ENCODE measurements at regions not wholly inside any gene's neighbourhood (a gene's known extent, or its start where the extent isn't known, plus 50 kb on each side); places are given as distances from the start of the nearest gene placed in this dataset.

- in situ Hi-C loops (cut with MboI; ENCODE audit: low pct_unique_long_range_greater_than_20kb, low sequenced_read_pairs, unreplicated experiment): no loop called here
- TF ChIP-seq CTCF (IDR thresholded peaks at IDR 0.05; ENCODE audit: extremely low read depth, insufficient read depth, missing control alignments): no peak
- no peak for DNase-seq (ENCODE audit: low spot score)
Measured at GRCh38 chr13:22693691-22694090, 487.1 kb upstream of the SGCG start.

GRCh38 chr13:22696433-22696832 is 484.3 kb upstream of the SGCG start:
- in situ Hi-C loops (cut with MboI; ENCODE audit: low pct_unique_long_range_greater_than_20kb, low sequenced_read_pairs, unreplicated experiment): no loop called here
- no peak for DNase-seq (ENCODE audit: low spot score)
- TF ChIP-seq CTCF (IDR thresholded peaks at IDR 0.05; ENCODE audit: extremely low read depth, insufficient read depth, missing control alignments): no peak

DNA sequence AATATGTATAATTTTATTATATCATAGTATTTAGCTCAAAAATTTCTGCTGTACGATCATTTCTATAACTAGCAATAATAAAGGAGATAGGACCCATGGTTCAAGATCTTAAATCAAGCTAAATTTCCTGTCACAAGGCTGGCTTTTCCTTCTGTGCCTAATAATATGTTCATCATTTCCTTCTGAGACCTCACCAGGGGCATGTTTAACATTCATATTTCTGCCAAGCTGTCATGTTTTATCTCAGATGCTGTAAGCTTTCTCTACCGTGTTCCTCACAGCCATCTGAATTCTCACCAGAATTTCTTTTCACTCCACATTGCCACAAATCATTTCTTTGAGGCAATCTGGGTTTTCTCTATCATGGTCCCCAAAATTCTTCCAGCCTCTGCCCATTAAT is 482.3 kb upstream of the SGCG start:
- in situ Hi-C loops (cut with MboI; ENCODE audit: low pct_unique_long_range_greater_than_20kb, low sequenced_read_pairs, unreplicated experiment): no loop called here

DNA sequence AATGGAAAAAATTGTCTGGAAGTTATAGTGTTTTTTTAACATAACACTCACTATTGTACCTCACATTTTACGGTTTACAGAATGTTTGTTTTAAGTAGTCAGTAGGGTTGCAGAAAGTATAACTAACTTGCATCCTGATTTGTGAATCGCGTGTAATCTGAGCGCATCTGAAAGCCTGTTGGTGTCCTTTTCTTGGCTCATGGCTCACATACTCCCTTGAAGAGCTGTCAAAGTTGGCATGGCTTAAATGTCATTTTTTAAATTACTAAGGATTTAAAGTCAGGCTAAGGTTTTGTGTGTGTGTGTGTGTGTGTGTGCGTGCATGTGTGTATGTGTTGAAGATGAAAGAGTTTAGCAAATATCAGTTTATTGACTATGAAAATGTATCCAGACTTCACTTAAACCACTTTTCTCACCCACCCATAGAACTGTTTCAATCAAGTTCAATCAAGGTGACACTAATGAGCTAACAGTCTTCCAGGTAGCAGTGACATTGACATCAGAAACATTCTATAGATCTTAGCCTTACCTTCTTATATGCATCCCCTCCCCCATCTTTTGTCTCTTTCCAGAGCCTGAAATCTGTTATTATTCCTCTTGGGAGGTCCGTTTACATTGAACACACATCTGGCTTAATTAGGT is 480.4 kb upstream of the SGCG start:
- DNase-seq (ENCODE audit: low spot score): no peak
- no peak for TF ChIP-seq CTCF (IDR thresholded peaks at IDR 0.05; ENCODE audit: extremely low read depth, insufficient read depth, missing control alignments)
- in situ Hi-C loops (cut with MboI; ENCODE audit: low pct_unique_long_range_greater_than_20kb, low sequenced_read_pairs, unreplicated experiment): no loop called here

More for the DNA sequence above, 482.3 kb upstream of the SGCG start:
- TF ChIP-seq CTCF (IDR thresholded peaks at IDR 0.05; ENCODE audit: extremely low read depth, insufficient read depth, missing control alignments): no peak
- no peak for DNase-seq (ENCODE audit: low spot score)

GRCh38 chr13:22703601-22704209 is 477.1 kb upstream of the SGCG start:
- no peak for TF ChIP-seq CTCF (IDR thresholded peaks at IDR 0.05; ENCODE audit: extremely low read depth, insufficient read depth, missing control alignments)
- in situ Hi-C loops (cut with MboI; ENCODE audit: low pct_unique_long_range_greater_than_20kb, low sequenced_read_pairs, unreplicated experiment): no loop called here
- no peak for DNase-seq (ENCODE audit: low spot score)

- in situ Hi-C loops (cut with MboI; ENCODE audit: low pct_unique_long_range_greater_than_20kb, low sequenced_read_pairs, unreplicated experiment): no loop called here
- DNase-seq (ENCODE audit: low spot score): no peak
- TF ChIP-seq CTCF (IDR thresholded peaks at IDR 0.05; ENCODE audit: extremely low read depth, insufficient read depth, missing control alignments): no peak
Measured at GRCh38 chr13:22707946-22708345, 472.8 kb upstream of the SGCG start.

All from GM13977 (cell line).